C4-2B (cell line): ENCODE measurements at regions not wholly inside any gene's neighbourhood (a gene's known extent, or its start where the extent isn't known, plus 50 kb on each side); places are given as distances from the start of the nearest gene placed in this dataset.

Experiments used
- CTCF ChIP-seq: fragments of 450-650 bp; conservative IDR thresholded peaks from 2 replicates; pipeline ENCODE4 v1.5.1; 2017; ENCODE audit warnings: mild to moderate bottlenecking
- ZFX ChIP-seq: fragments of 450-650 bp; IDR thresholded peaks from 2 replicates; pipeline ENCODE4 v1.6.1; 2017

DNA sequence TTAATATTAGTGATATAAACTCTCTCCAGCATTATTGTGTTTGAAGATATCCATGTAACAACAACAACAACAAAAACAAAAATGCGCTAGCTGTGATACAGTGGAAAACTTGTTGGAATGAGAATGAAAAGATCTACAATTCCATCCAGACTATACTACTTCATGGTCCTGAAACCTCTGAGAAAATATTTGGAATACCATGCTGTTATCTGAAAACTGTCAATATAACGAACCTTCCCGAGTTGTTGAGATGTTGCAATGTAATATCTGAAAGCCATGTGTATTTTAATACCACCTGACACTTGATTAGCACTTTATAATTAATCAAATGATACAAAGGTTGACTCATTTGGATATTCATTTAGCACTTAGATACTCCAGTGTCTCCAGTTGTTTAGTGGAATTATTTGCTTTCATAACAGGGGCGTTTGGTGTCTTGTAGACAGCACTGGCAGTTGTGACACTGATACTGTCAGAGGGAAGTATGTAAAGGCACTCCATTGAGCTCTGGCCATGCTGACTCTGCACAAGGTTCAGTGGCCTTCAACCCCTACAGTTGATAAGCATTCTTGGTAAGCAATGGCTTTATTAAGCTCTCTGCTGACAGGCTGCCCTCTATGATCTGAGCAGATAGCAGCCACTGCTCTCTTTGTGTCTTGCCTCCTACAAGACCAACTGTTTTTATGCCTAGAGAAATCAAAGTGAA is 447.1 kb upstream of the SEL1L start:
- no peak for TF ChIP-seq CTCF
- no peak for TF ChIP-seq ZFX
